Peyer's patch (tissue), 4 donors: ENCODE measurements at regions not wholly inside any gene's neighbourhood (a gene's known extent, or its start where the extent isn't known, plus 50 kb on each side); places are given as distances from the start of the nearest gene placed in this dataset.

Experiments used
- DNase-seq, 3 donors: peaks; one replicate each; pipeline ENCODE4 v3.0.0-alpha.2; 2017 to 2019
- H3K27ac ChIP-seq, 4 donors: fragments of 200-600 bp; sonication (generic); one replicate each; pipeline ENCODE4 v1.5.1; 2016 to 2019
- H3K27me3 ChIP-seq, 2 donors: fragments of 200-600 bp; sonication (generic); one replicate each; pipeline ENCODE4 v1.5.1; 2019
- H3K36me3 ChIP-seq, 3 donors: fragments of 200-600 bp; sonication (generic); one replicate each; pipeline ENCODE4 v1.5.1; 2016 to 2019
- H3K4me1 ChIP-seq, 4 donors: fragments of 200-600 bp; sonication (generic); one replicate each; pipeline ENCODE4 v1.5.1; 2016 to 2019
- H3K4me3 ChIP-seq, 4 donors: fragments of 200-600 bp; sonication (generic); 1 replicate in 3 of 4; 2 replicates in 1 of 4; pipeline ENCODE4 v1.5.1; 2016 to 2019; ENCODE audit warnings: mild to moderate bottlenecking in 1 of 4
- H3K9me3 ChIP-seq, 4 donors: fragments of 200-600 bp; sonication (generic); one replicate each; pipeline ENCODE4 v1.5.1; 2016 to 2019; ENCODE audit warnings: mild to moderate bottlenecking in 1 of 4
- CTCF ChIP-seq, 6 experiments: fragments of 450-650 bp in 4 of 6; fragments of 200-600 bp in 2 of 6; sonication (generic) in 1 of 6; IDR thresholded peaks; one replicate each; pipeline ENCODE4 v1.5.1; 2017 to 2019; ENCODE audit warnings: antibody characterized with exemption in 6 of 6, mild to moderate bottlenecking in 3 of 6, moderate library complexity in 1 of 6
- POLR2A ChIP-seq, 2 donors: fragments of 450-650 bp; IDR thresholded peaks; one replicate each; pipeline ENCODE4 v1.5.1; 2017; ENCODE audit warnings: antibody characterized with exemption in 2 of 2, mild to moderate bottlenecking in 2 of 2, moderate library complexity in 2 of 2

- no peak for DNase-seq
- TF ChIP-seq POLR2A (IDR thresholded peaks at IDR 0.05) (no peak), CTCF (IDR thresholded peaks at IDR 0.05) (no peak)
- Histone ChIP-seq H3K4me1 (no peaks in the 10 kb centered on the region), H3K36me3 (no peaks in the 10 kb centered on the region), H3K4me3 (no peak overlapping the region), H3K9me3 (peaks cover 0 to 4% (median 0%) of the 10 kb centered on the region in 4 donors), H3K27me3 (no peaks in the 10 kb centered on the region), H3K27ac (no peak overlapping the region)
Measured at GRCh38 chr4:175504318-175504717, 307.7 kb downstream of the GPM6A start.

- Histone ChIP-seq H3K4me1 (no peaks in the 10 kb centered on the region), H3K9me3 (no peaks in the 10 kb centered on the region), H3K4me3 (no peak overlapping the region), H3K27ac (no peak overlapping the region), H3K27me3 (no peaks in the 10 kb centered on the region), H3K36me3 (no peaks in the 10 kb centered on the region)
- no peak for TF ChIP-seq POLR2A (IDR thresholded peaks at IDR 0.05)
- no peak for TF ChIP-seq CTCF (IDR thresholded peaks at IDR 0.05)
- no peak for DNase-seq
Measured at GRCh38 chr4:175509320-175509719, 302.7 kb downstream of the GPM6A start.

GRCh38 chr4:175511861-175512260, 300.2 kb downstream of the GPM6A start:
- no peaks in the 10 kb centered on the region for H3K4me1 ChIP-seq
- TF ChIP-seq CTCF (IDR thresholded peaks at IDR 0.05) (no peak), POLR2A (IDR thresholded peaks at IDR 0.05) (no peak)
- no peaks in the 10 kb centered on the region for H3K27me3 ChIP-seq
- no peaks in the 10 kb centered on the region for H3K36me3 ChIP-seq
- H3K27ac ChIP-seq, result no peak overlapping the region
- H3K4me3 ChIP-seq, result no peak overlapping the region
- no peak for DNase-seq
- no peaks in the 10 kb centered on the region for H3K9me3 ChIP-seq

GRCh38 chr4:175514174-175514573, 297.9 kb downstream of the GPM6A start:
- DNase-seq, result no peak
- H3K4me1 ChIP-seq, result no peaks in the 10 kb centered on the region
- H3K9me3 ChIP-seq, result no peaks in the 10 kb centered on the region
- no peaks in the 10 kb centered on the region for H3K36me3 ChIP-seq
- H3K4me3 ChIP-seq, result no peak overlapping the region
- TF ChIP-seq CTCF (IDR thresholded peaks at IDR 0.05) (no peak), POLR2A (IDR thresholded peaks at IDR 0.05) (no peak)
- no peak overlapping the region for H3K27ac ChIP-seq
- no peaks in the 10 kb centered on the region for H3K27me3 ChIP-seq

- Histone ChIP-seq H3K4me1 (no peaks in the 10 kb centered on the region), H3K9me3 (no peaks in the 10 kb centered on the region), H3K36me3 (no peaks in the 10 kb centered on the region), H3K27me3 (no peaks in the 10 kb centered on the region), H3K4me3 (no peak overlapping the region), H3K27ac (no peak overlapping the region)
- DNase-seq, result no peak
- TF ChIP-seq POLR2A (IDR thresholded peaks at IDR 0.05) (no peak), CTCF (IDR thresholded peaks at IDR 0.05) (no peak)
Measured at GRCh38 chr4:175530655-175531054, 281.4 kb downstream of the GPM6A start.

- no peak for DNase-seq
- Histone ChIP-seq H3K27ac (no peak overlapping the region), H3K27me3 (no peaks in the 10 kb centered on the region), H3K9me3 (no peaks in the 10 kb centered on the region), H3K36me3 (no peaks in the 10 kb centered on the region), H3K4me3 (no peak overlapping the region), H3K4me1 (no peaks in the 10 kb centered on the region)
- TF ChIP-seq CTCF (IDR thresholded peaks at IDR 0.05) (no peak), POLR2A (IDR thresholded peaks at IDR 0.05) (no peak)
Measured at GRCh38 chr4:175531405-175532091, 280.5 kb downstream of the GPM6A start.
